Fibroblast of skin of right biceps (primary cell): ENCODE measurements at regions not wholly inside any gene's neighbourhood (a gene's known extent, or its start where the extent isn't known, plus 50 kb on each side); places are given as distances from the start of the nearest gene placed in this dataset.

Experiments
- DNase-seq: peaks from one replicate; pipeline ENCODE4 v3.0.0-alpha.2; 2013

DNA sequence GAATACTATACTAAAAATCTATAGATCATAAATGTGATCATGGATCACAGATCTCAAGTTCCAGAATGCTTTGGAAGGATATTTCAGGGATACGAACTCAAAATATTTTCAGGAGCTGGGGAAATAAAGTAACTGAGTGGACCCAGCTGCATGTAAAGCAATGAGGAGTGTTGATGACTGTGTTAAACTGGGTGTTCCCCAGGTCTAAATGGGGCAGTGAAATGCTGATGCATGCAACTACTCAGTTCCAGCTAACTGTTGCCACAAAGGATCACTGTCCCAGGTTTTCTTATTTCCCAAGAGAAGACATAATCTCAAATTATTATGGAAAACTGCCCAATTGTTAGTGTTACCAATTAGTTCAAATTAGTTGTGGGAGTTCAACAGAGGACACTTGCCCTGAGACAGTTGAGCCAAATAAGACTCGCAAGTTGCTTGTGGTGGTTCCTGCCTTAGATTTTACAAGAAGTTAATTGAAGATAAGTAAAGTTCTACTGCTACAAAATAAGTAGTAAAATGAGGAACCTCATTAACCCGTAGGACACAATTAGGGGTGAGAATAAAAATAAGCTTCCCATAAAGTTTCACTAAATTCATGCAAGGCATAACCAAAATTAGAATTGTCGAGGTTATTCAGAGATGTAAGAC lies 66.3 kb upstream of the IL12A start:
- no peak for DNase-seq

DNA sequence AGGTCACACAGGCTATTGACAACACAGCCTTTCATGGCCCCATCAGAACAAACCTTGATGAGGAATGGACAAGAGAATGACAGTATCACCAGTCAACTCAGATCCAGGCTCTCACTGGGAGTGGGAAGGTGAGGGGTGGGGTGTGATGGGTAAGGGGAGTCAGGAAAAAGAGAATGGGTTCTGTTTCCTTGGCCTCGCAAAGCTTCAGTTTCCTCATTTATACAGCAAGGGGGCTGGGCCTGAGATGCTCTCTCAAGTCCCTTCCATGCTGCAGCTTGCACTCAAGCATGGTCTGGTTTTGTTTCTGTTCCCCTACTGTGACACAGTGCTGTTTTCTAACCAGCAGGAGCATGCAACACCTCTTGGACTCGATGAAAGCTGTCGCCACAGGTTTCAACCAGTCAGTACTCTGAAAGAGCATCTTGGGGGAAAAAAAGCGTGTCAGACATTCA lies 65.7 kb upstream of the IL12A start:
- DNase-seq, result no peak

DNA sequence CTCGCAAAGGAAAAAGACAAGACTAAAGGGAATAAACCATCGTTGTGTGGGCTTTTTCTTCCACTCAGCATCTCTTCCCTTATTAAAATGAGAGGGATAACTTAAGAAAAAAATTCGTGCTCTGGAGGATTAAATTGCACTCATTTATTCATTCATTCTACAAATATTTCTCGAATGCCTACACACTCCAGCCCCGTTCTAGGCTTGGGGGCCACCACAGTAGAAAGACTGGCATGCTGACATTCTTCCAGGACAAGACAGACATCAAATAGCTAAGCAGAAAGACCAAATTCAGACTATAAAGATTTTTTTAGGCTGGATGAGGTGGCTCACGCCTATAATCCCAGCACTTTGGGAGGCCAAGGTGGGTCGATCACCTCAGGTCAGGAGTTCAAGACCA lies 65.3 kb upstream of the IL12A start:
- no peak for DNase-seq

DNA sequence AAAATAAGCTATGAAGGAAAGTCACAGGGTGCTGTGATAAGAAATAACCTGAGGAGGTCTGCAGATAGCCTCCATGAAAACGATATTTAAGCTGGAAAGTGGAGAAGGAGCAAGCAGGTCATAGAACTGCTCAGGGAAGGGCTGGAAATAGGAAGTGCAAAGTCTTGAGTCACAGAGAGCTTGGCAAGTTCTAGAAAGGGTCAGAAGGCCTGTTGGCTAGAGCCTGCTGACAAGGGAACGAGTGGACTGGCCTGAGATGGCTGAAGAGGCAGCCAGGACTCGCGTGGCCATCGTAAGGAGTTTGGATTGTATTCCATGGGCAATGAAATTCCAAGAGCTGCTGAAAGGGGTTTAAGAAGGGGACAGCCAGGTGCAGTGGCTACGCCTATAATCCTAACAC lies 64.7 kb upstream of the IL12A start:
- no peak for DNase-seq

DNA sequence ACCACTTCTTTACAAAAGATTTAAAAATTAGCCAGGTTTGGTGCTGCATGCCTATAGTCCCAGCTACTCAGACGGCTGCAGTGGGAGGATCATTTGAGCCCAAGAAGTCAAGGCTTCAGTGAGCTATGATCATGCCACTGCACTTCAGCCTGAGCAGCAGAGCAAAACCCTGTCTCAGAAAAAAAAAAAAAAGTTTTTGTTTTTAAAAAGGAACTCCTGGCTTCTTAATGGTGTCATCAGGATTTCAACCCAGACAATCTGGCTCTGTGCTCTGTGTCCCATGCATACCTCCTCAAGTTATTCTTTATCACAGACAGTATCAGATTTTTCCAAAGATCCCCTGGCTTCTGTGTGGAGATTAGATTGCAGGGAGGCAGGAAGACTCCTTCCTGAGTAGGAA lies 64.2 kb upstream of the IL12A start:
- no peak for DNase-seq

DNA sequence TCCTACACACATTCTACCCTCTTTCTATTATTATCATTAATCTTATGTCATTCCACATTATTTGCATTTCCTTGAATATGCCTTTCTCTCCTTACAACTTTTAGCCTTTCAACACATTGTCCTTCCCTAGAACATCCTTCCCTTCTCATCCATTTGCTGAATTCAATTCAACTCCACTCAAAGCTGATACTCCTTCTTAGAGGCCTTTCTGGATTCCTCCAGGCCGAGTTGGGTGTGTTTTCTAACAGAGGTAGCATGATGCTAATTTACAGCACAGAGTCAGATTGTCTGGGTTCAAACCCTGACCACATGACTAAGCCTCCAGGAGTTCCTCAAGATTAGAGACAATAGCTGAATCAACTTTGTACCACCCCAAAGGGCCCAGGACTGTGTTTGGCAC lies 63.4 kb upstream of the IL12A start:
- DNase-seq, result no peak

DNA sequence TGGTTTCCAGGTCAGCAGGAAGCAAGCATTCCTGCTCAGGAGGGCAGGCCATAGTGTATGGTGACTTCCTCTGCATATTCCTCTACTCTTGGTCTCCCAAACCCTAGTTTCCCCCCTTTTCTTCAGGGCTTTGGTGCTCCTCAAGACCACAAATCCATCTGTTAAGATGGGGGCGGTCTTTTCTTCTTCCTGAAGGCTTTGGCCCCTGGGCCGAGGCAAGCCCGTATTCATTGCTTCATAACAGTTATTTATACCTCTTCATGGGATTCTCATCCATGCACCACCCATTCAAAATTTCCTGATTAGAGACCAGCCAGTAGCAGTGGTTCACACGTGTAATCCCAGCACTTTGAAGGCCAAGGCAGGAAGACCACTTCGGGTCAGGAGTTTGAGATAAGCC lies 62.1 kb upstream of the IL12A start:
- no peak for DNase-seq

DNA sequence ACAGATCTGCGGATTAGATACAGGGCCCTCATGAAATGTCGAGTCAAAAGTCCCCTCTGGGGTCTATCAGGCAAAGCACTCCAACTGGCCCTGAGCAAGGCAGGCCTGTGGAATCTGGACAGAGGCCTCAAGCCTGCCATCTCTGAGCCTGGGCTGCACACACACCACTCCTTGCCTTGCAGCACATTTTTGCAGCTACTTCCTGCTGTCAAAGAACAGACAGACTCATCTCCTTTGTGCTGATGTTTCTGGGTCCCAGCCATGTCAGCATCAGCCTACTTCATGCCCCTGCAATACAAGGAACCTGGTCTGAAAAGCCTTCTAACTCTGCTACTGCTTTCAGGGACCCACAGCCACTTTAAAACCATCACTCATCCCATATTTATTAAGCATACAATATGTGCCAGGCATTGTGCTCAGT lies 60.6 kb upstream of the IL12A start:
- DNase-seq, result peak; percentile 58

DNA sequence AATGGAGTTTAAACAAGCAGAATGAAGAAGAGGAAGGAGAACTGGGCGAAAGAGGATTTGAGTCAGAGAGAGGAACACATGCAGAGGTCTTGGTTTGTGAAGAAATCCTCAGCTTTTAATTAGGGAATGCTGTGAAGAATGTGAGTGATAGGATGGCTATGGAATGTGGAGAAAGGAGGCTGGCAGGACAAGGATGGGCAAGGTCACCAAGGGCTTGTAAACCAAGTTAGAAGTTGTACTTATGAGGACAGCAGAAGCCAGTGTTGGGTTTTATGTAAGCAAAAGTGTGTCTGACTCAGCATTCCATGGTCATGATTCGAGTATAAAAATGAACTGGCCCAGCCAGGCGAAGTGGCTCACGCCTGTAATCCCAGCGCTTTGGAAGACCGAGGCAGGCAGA lies 60.0 kb upstream of the IL12A start:
- DNase-seq, result peak; percentile 98

DNA sequence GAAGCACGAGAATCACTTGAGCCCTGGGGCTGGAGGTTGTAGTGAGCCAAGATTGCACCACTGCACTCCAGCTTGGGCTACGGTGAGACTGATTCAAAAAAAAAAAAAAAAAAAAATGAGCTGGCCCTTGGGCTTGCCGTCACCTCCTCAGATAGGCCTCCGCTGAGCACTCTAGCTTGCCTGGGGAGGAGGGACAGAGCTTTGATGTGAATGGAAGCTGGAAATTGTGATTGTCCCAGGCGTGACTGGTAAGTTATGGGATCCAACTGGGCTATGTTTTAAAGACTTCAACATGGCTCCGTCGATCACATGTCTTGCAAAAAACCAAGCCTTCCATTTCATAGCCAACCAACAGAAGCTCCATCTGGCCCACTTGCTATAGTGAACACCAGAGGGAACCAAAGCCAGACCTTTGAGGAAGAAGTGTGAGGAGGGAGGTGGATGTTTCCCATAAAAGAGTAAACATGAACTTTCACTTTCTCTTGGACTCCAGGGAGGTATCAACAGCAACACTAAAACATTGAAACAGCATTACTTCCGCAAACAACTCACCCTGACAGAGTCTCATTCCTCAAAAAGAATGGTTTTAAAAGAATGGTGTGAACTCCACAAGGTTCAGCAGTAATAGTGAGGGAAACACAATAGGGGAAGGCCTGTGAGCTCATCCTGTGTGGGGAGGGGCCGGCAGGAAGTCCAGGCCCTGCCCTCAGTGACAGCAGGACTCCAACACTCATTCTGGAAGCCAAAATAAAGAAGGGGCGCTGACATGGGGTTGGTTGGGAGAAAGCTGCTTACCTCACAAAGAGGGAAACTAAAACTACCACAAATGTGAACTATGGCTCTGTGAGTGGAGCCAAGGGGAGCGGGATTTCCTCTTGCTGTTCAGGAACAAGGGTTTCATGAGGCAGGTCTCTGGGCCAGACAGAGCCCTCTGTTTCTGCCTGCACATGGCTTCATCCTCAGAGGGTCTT lies 59.2 kb upstream of the IL12A start:
- peak; percentile 81 for DNase-seq

DNA sequence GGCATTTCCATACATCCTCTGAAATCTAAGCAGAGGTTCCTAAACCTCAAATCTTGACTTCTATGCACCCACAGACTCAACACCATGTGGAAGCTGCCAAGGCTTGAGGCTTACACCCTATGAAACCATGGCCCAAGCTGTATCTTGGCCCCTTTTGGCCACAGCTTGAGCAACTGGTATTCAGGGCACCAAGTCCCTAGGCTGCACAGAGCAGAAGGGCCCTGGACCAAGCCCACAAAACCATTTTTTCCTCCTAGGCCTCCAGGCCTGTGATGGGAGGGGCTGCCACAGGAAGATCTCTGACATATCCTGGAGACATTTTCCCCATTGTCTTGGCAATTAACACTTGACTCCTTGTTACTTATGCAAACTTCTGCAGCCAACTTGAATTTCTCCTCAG lies 54.4 kb upstream of the IL12A start:
- DNase-seq, result no peak

DNA sequence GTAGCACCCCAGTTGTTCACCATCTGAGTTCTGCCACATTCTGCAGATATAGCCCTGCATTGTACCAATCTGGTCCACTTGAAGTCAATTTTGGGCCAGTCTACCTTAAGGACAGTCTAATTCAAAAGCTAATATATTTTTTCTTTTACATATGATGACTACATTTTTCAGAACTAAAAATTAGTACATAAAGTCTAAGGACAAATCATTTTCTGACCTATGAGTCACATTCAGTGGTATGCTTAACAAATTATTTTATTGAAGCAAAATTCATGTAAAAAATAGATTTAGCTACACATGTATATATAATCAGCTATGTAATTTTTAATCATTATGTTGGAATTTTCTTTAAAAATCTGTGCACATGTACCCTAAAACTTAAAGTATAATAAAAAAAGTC lies 52.1 kb upstream of the IL12A start:
- DNase-seq, result peak; percentile 28

DNA sequence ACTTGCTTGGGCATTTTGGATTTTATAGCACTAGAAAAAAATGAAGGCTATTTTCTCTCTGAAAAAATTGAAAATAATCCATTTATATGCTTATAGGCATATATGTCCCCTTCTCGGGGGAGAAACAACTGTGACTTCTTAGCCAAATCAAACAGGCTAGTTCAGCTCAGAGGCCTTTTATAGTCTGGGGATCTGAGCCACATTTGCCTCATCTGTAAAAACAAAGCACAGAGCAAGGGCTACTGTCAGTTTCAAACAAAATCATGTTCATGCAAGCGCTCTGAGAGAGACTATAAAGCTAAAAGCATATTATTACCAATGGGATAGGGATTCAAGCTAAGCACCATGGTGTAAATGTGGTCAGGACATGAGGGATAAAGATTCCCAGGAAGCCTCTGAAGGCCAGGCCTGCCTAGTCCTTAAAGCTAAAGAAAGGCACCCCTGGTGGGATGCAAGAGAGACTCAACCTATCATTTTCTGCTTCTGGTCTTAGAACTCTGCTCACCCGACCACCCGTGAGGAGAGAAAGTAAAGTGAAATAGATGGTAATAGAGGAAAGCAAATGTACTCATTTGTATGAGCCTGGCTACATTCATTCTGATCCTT lies 51.0 kb upstream of the IL12A start:
- DNase-seq, result no peak

DNA sequence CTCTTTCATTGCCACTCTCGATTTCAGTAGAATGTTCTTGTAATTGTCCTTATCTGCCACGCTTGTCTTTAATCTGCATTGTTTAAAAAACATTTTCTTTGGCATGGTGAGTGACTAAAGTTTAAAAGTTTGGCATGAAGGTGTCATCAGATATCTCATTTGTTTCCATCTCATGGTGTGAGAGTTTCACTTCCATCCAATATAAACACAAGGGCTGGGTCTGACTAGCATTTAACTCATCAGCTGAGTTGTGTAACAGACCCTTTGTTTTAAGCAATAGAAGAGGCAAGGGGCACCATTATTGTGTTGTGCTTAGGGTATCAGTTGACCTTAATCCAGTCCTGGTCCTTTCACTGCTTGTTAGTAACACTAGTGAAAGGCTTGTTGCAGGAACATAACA lies 49.9 kb upstream of the IL12A start:
- DNase-seq, result peak; percentile 42
